ENCODE measurements at regions not wholly inside any gene's neighbourhood (a gene's known extent, or its start where the extent isn't known, plus 50 kb on each side); places are given as distances from the start of the nearest gene placed in this dataset.

DNA sequence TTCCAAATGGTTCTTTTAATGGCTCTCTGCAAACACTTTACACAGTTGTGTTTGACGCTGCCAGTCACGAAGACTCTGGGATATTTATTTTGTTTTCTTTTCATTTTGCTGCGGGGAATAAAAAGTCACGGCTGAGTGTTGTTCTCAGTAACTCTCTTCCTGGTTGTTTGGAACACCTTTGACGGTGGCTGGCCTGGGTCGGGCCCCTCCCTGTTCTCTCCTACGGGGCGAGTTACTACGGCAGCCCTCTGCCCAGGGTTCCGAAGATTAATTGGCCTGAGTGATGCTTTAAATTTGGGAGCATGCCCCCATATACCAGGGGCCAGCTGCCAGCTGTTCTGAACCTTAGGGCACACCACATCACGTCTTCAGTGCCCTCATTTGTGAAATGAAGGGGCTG, 84.7 kb downstream of the GATA6 start:
- Mint-ChIP-seq H3K36me3 (no peaks in the 10 kb centered on the region), H3K9me3 (peaks cover 0 to 5% (median 0%) of the 10 kb centered on the region in 8 donors), H3K27ac (no peak overlapping the region), H3K27me3 (peaks cover 0 to 4% of the 10 kb centered on the region in 2 donors), H3K4me1 (peaks cover 1 to 6% (median 5%) of the 10 kb centered on the region in 4 donors), H3K4me3 (no peak overlapping the region)
- intact Hi-C loops (cut with micrococcal nuclease): no loop called here
- ChIA-PET POLR2A (ENCODE audit: partially characterized antibody) (no interaction called here), CTCF (ENCODE audit: partially characterized antibody) (no interaction called here)
- H3K9me3 ChIP-seq (ENCODE audit: control insufficient read depth in 1 of 2, low read length in 2 of 2): no peaks in the 10 kb centered on the region
- no peaks in the 10 kb centered on the region for H3K36me3 ChIP-seq (ENCODE audit: insufficient read depth, low read length)
- no peaks in the 10 kb centered on the region for H3K27me3 ChIP-seq (ENCODE audit: insufficient read depth, low read length)
- DNase-seq: no peak
- H3K4me3 ChIP-seq (ENCODE audit: low read length in 2 of 2): no peak overlapping the region
- H3K27ac ChIP-seq (ENCODE audit: low read depth, low read length): no peak overlapping the region
- H3K4me1 ChIP-seq (ENCODE audit: insufficient read depth, low read length): no peaks in the 10 kb centered on the region

DNA sequence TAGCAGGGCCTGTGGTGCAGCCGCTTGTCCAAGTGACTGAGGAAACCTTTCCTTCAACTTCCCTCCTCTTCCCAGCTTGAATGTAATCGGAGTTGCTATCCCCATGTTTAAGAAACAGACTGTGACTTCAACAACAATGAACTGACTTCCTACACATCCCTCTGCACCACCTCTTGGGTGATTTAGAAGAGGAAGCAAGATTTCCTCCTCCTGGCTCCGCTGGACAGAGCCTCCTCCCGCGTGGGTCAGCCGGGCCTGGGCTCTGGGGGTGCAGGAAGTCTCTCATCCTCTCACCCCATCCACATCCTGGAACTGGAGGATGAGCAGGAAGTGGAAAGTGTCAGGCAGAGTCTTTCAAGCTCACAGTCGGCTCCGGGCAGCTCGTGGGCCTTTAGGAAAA, 84.3 kb downstream of the GATA6 start:
- Mint-ChIP-seq H3K27me3 (peaks cover 0 to 4% of the 10 kb centered on the region in 2 donors), H3K4me3 (no peak overlapping the region), H3K27ac (peak overlapping the region in 1 of 7 donors; percentile 39), H3K9me3 (peaks cover 0 to 5% (median 0%) of the 10 kb centered on the region in 8 donors), H3K36me3 (no peaks in the 10 kb centered on the region), H3K4me1 (peaks cover 1 to 6% (median 5%) of the 10 kb centered on the region in 4 donors)
- Histone ChIP-seq H3K27me3 (ENCODE audit: insufficient read depth, low read length) (no peaks in the 10 kb centered on the region), H3K4me3 (ENCODE audit: low read length in 2 of 2) (no peak overlapping the region), H3K4me1 (ENCODE audit: insufficient read depth, low read length) (no peaks in the 10 kb centered on the region), H3K9me3 (ENCODE audit: control insufficient read depth in 1 of 2, low read length in 2 of 2) (no peaks in the 10 kb centered on the region), H3K27ac (ENCODE audit: low read depth, low read length) (no peak overlapping the region), H3K36me3 (ENCODE audit: insufficient read depth, low read length) (no peaks in the 10 kb centered on the region)
- no peak for DNase-seq
- ChIA-PET CTCF (ENCODE audit: partially characterized antibody) (no interaction called here), POLR2A (ENCODE audit: partially characterized antibody) (no interaction called here)
- intact Hi-C loops (cut with micrococcal nuclease): no loop called here

DNA sequence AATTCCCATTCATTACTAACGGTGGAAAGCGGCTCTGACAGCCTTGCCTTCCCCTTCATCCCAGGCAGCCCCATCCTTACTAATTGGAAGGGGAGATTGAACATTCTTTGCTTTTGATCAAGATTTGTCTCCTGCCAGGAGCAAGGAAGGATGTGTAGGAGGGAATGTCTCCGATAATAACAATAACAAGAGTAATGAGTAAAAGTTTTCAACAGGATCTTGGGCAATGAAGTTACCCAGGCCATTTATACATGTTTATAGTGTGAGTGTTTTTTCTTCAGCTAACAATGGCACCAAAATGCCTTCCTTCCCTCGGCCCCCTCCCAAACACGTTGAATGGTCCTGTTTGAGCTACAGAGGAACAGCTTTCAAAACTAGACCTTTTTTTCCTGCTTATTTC, 83.8 kb downstream of the GATA6 start:
- ChIA-PET CTCF (ENCODE audit: partially characterized antibody) (no interaction called here), POLR2A (ENCODE audit: partially characterized antibody) (no interaction called here)
- Histone ChIP-seq H3K36me3 (ENCODE audit: insufficient read depth, low read length) (no peaks in the 10 kb centered on the region), H3K27ac (ENCODE audit: low read depth, low read length) (no peak overlapping the region), H3K4me1 (ENCODE audit: insufficient read depth, low read length) (no peaks in the 10 kb centered on the region), H3K27me3 (ENCODE audit: insufficient read depth, low read length) (no peaks in the 10 kb centered on the region), H3K4me3 (ENCODE audit: low read length in 2 of 2) (no peak overlapping the region), H3K9me3 (ENCODE audit: control insufficient read depth in 1 of 2, low read length in 2 of 2) (no peaks in the 10 kb centered on the region)
- H3K4me1 Mint-ChIP-seq: peaks cover 1 to 6% (median 5%) of the 10 kb centered on the region in 4 donors
- peaks cover 0 to 4% of the 10 kb centered on the region in 2 donors for H3K27me3 Mint-ChIP-seq
- no peak overlapping the region for H3K4me3 Mint-ChIP-seq
- peaks cover 0 to 3% (median 0%) of the 10 kb centered on the region in 8 donors for H3K9me3 Mint-ChIP-seq
- no peaks in the 10 kb centered on the region for H3K36me3 Mint-ChIP-seq
- H3K27ac Mint-ChIP-seq: no peak overlapping the region
- no peak for DNase-seq
- intact Hi-C loops (cut with micrococcal nuclease): no loop called here

Data from CD4-positive, alpha-beta memory T cell (primary cell).